ENCODE measurements at regions not wholly inside any gene's neighbourhood (a gene's known extent, or its start where the extent isn't known, plus 50 kb on each side); places are given as distances from the start of the nearest gene placed in this dataset.

- no peak for DNase-seq
Measured at GRCh38 chr2:217330647-217331046, 470.8 kb upstream of the TNP1 start.

- no peak for DNase-seq
Measured at GRCh38 chr2:217329023-217329431, 469.2 kb upstream of the TNP1 start.

- DNase-seq = no peak
Measured at GRCh38 chr2:217328622-217328978, 468.7 kb upstream of the TNP1 start.

GRCh38 chr2:217327953-217328621 lies 468.2 kb upstream of the TNP1 start:
- no peak for DNase-seq

GRCh38 chr2:217326238-217327022 lies 466.6 kb upstream of the TNP1 start:
- no peak for DNase-seq

- no peak for DNase-seq
Measured at GRCh38 chr2:217325816-217326215, 466.0 kb upstream of the TNP1 start.

GRCh38 chr2:217325251-217325650 lies 465.4 kb upstream of the TNP1 start:
- no peak for DNase-seq

- DNase-seq = no peak
Measured at GRCh38 chr2:217316743-217317142, 456.9 kb upstream of the TNP1 start.

GRCh38 chr2:217314021-217314460 lies 454.2 kb upstream of the TNP1 start:
- no peak for DNase-seq

- DNase-seq = no peak
Measured at GRCh38 chr2:217313386-217313785, 453.5 kb upstream of the TNP1 start.

GRCh38 chr2:217309056-217309455 lies 449.2 kb upstream of the TNP1 start:
- DNase-seq = no peak

GRCh38 chr2:217307023-217307422 lies 447.2 kb upstream of the TNP1 start:
- DNase-seq = no peak

- DNase-seq = no peak
Measured at GRCh38 chr2:217305882-217306281, 446.0 kb upstream of the TNP1 start.

- no peak for DNase-seq
Measured at GRCh38 chr2:217304582-217304981, 444.7 kb upstream of the TNP1 start.

- DNase-seq = no peak
Measured at GRCh38 chr2:217302856-217303255, 443.0 kb upstream of the TNP1 start.

GRCh38 chr2:217301142-217301925 lies 441.5 kb upstream of the TNP1 start:
- no peak for DNase-seq

- no peak for DNase-seq
Measured at GRCh38 chr2:217299590-217299989, 439.7 kb upstream of the TNP1 start.

GRCh38 chr2:217297096-217297495 lies 437.2 kb upstream of the TNP1 start:
- no peak for DNase-seq

GRCh38 chr2:217294818-217295217 lies 435.0 kb upstream of the TNP1 start:
- no peak for DNase-seq

GRCh38 chr2:217294211-217294610 lies 434.3 kb upstream of the TNP1 start:
- DNase-seq = no peak

GRCh38 chr2:217293607-217294006 lies 433.7 kb upstream of the TNP1 start:
- DNase-seq = no peak

GRCh38 chr2:217293046-217293445 lies 433.2 kb upstream of the TNP1 start:
- no peak for DNase-seq

- no peak for DNase-seq
Measured at GRCh38 chr2:217291259-217291658, 431.4 kb upstream of the TNP1 start.

GRCh38 chr2:217290467-217290866 lies 430.6 kb upstream of the TNP1 start:
- no peak for DNase-seq

All from effector CD8-positive, alpha-beta T cell (primary cell).